B cell (primary cell): ENCODE measurements at regions not wholly inside any gene's neighbourhood (a gene's known extent, or its start where the extent isn't known, plus 50 kb on each side); places are given as distances from the start of the nearest gene placed in this dataset.

Experiments used
- CTCF ChIP-seq: fragments of 200-600 bp; IDR thresholded peaks from one replicate; pipeline ENCODE4 v1.8.0; 2022; ENCODE audit warnings: antibody characterized with exemption, mild to moderate bottlenecking
- EZH2 ChIP-seq: IDR thresholded peaks from 2 replicates; pipeline ENCODE4 v1.6.1; 2012; ENCODE audit warnings: borderline replicate concordance, low read depth, mild to moderate bottlenecking, moderate library complexity, low read length; ENCODE audit not compliant: insufficient read depth, poor library complexity, severe bottlenecking

DNA sequence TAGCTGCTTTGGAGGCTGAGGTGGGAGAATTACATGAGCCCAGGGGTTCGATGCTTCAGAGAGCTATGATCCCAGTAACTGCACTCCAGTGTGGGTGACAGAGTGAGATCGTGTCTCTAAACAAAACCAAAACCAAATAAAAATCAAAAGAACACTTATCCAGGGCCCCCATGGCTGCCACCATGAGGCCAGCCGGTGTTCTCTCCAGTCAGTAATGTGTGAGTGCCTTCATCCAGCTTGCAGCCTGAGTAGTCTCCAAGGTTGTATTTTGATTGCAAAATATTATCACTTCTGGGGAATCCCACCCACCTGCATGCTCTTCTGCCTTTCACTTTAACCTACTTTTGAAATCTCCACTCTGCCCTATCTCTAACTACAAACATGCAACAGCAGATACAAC lies 221.0 kb upstream of the WSB1 start:
- TF ChIP-seq EZH2 (no peak), CTCF (no peak)
